WTC11 (cell line): ENCODE measurements at regions not wholly inside any gene's neighbourhood (a gene's known extent, or its start where the extent isn't known, plus 50 kb on each side); places are given as distances from the start of the nearest gene placed in this dataset.

ENCODE experiments used
- CBFB ChIP-seq: sonication (generic); formaldehyde crosslinking; IDR thresholded peaks from 2 replicates; pipeline ENCODE4 v1.8.1; 2022; ENCODE audit warnings: mild to moderate bottlenecking, low read depth, missing genetic modification reagents
- ESRRA ChIP-seq: sonication (generic); formaldehyde crosslinking; IDR thresholded peaks from 2 replicates; pipeline ENCODE4 v1.8.1; 2022; ENCODE audit warnings: mild to moderate bottlenecking, missing genetic modification reagents, borderline replicate concordance
- FOXK1 ChIP-seq: sonication (generic); formaldehyde crosslinking; IDR thresholded peaks from 2 replicates; pipeline ENCODE4 v1.8.0; 2022; ENCODE audit warnings: mild to moderate bottlenecking, moderate library complexity, missing genetic modification reagents
- OVOL2 ChIP-seq: fragments of 250-450 bp; sonication (Bioruptor Pico); IDR thresholded peaks from 2 replicates; pipeline ENCODE4 v1.9.0; 2021; ENCODE audit warnings: mild to moderate bottlenecking, borderline replicate concordance
- SMAD4 ChIP-seq: sonication (generic); formaldehyde crosslinking; IDR thresholded peaks from 2 replicates; pipeline ENCODE4 v1.8.0; 2022; ENCODE audit warnings: mild to moderate bottlenecking, missing genetic modification reagents
- TCF7 ChIP-seq: sonication (generic); formaldehyde crosslinking; IDR thresholded peaks from 2 replicates; pipeline ENCODE4 v1.8.0; 2022; ENCODE audit warnings: mild to moderate bottlenecking, low read depth, missing genetic modification reagents, moderate library complexity
- TF ChIP-seq, protein P1 (sequence below): fragments of 200-600 bp; IDR thresholded peaks from 2 replicates; pipeline ENCODE4 v1.8.0; 2022; ENCODE audit warnings: antibody characterized with exemption
- TF ChIP-seq, protein P2 (sequence below): sonication (generic); formaldehyde crosslinking; conservative IDR thresholded peaks from 2 replicates; pipeline ENCODE4 v1.8.1; 2022; ENCODE audit warnings: mild to moderate bottlenecking, missing genetic modification reagents

DNA sequence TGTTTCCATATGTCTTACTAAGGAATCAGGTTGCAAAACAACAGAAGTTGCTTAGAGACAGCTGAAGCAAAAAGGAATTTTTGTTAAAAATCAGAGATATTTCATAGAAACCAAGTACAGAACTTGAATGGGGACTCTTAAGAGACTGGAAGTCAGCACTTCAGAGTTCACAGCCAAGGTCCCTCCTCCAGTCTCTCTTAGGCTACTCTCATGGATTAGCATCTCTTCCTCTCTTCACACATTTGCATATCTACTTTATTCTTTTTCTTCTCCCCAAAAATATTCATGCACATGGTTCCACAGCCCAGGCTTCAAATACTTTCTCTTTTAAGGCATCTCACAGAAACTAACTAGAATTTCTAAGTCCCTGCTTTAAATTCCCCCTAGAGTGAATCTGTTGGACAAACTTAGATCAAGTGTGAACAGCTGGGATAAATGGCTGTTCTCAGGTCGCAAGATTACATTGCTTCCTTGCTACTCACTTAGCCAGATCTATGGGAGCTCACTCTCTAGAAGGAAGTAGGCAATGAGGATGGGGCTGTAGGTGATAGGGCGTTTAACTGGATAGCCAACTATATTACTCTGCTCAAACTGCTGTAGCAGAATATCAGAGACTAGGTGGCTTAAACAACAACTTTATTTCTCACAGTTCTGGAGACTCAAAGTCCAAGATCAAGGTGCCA is 73.7 kb upstream of the GALNT7 start:
- no peak for TF ChIP-seq SMAD4 (CRISPR knock-in tag)
- TF ChIP-seq CBFB (CRISPR knock-in tag) = no peak
- TF ChIP-seq, protein P1, sequence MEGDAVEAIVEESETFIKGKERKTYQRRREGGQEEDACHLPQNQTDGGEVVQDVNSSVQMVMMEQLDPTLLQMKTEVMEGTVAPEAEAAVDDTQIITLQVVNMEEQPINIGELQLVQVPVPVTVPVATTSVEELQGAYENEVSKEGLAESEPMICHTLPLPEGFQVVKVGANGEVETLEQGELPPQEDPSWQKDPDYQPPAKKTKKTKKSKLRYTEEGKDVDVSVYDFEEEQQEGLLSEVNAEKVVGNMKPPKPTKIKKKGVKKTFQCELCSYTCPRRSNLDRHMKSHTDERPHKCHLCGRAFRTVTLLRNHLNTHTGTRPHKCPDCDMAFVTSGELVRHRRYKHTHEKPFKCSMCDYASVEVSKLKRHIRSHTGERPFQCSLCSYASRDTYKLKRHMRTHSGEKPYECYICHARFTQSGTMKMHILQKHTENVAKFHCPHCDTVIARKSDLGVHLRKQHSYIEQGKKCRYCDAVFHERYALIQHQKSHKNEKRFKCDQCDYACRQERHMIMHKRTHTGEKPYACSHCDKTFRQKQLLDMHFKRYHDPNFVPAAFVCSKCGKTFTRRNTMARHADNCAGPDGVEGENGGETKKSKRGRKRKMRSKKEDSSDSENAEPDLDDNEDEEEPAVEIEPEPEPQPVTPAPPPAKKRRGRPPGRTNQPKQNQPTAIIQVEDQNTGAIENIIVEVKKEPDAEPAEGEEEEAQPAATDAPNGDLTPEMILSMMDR = no peak
- TF ChIP-seq OVOL2 = no peak
- TF ChIP-seq ESRRA (CRISPR knock-in tag) = no peak
- TF ChIP-seq, protein P2, sequence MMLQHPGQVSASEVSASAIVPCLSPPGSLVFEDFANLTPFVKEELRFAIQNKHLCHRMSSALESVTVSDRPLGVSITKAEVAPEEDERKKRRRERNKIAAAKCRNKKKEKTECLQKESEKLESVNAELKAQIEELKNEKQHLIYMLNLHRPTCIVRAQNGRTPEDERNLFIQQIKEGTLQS (CRISPR knock-in tag) = no peak
- no peak for TF ChIP-seq FOXK1 (CRISPR knock-in tag)
- TF ChIP-seq TCF7 (CRISPR knock-in tag) = no peak
